ENCODE measurements at regions not wholly inside any gene's neighbourhood (a gene's known extent, or its start where the extent isn't known, plus 50 kb on each side); places are given as distances from the start of the nearest gene placed in this dataset.

DNA sequence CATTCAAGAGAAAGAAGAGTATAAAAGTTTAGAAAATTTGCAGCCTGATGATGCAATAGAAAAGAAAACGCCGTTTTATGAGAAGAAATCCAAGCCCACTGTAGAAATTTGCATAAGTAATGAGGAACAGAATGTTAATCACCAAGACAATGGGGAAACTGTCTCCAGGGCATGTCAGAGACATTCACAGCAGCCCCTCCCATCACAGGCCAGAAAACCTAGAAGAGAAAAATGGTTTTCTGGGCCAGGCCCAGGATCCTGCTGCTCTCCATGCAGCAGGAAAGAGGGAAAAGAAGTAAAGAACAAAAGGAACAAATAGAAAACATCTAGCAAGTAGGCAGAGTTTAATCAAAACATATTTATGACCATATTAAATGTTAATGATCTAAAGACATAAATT, 119.0 kb downstream of the ANKRD50 start:
- DNase-seq, result no peak

DNA sequence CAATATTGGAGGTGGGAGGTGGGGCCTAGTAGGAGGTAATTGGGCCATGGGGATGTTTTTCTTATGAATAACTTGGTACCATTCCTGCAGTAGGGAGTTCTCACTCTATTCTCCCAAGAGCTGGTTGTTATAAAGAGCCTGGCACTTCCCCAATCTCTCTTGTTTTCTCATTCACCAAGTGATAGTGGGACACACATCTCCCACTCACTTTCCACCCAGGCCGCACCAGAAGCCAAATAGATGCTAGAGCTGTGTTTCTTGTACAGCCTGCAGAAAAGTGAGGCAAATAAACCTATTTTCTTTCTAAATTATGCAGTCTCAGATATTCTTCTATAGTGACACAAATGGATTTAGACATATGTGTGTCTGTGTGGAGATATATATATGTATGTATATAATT, 117.6 kb downstream of the ANKRD50 start:
- DNase-seq, result no peak

GRCh38 chr4:124596816-124597215, 115.7 kb downstream of the ANKRD50 start:
- DNase-seq, result no peak

- DNase-seq, result no peak
These were observed 102.3 kb downstream of the ANKRD50 start for GRCh38 chr4:124610211-124610610.

Measured in effector CD4-positive, alpha-beta T cell (primary cell).